ENCODE measurements at regions not wholly inside any gene's neighbourhood (a gene's known extent, or its start where the extent isn't known, plus 50 kb on each side); places are given as distances from the start of the nearest gene placed in this dataset.
"Not testable (repeated sequence)": the region's sequence is repeated elsewhere in the genome, so short reads cannot be mapped to it uniquely, and the experiment has no call there.

GRCh38 chr4:188287169-188287894 is 148.1 kb downstream of the TRIML1 start:
- no peak for DNase-seq (ENCODE audit: low read depth in 2 of 2)

- DNase-seq (ENCODE audit: low read depth in 2 of 2): no peak
Measured at GRCh38 chr4:188289531-188290125, 150.4 kb downstream of the TRIML1 start.

GRCh38 chr4:188295899-188296298 is 156.7 kb downstream of the TRIML1 start:
- DNase-seq (ENCODE audit: low read depth in 2 of 2): no peak

- DNase-seq (ENCODE audit: low read depth in 2 of 2): no peak
Measured at GRCh38 chr4:188296331-188296730, 157.1 kb downstream of the TRIML1 start.

- DNase-seq (ENCODE audit: low read depth in 2 of 2): no peak
Measured at GRCh38 chr4:188297873-188298272, 158.6 kb downstream of the TRIML1 start.

GRCh38 chr4:188299161-188299560 is 159.9 kb downstream of the TRIML1 start:
- no peak for DNase-seq (ENCODE audit: low read depth in 2 of 2)

GRCh38 chr4:188300385-188300784 is 161.1 kb downstream of the TRIML1 start:
- DNase-seq (ENCODE audit: low read depth in 2 of 2): no peak

- DNase-seq (ENCODE audit: low read depth in 2 of 2): no peak
Measured at GRCh38 chr4:188305690-188306089, 166.4 kb downstream of the TRIML1 start.

GRCh38 chr4:188307591-188307990 is 168.3 kb downstream of the TRIML1 start:
- DNase-seq (ENCODE audit: low read depth in 2 of 2): no peak

GRCh38 chr4:188308142-188308541 is 168.9 kb downstream of the TRIML1 start:
- no peak for DNase-seq (ENCODE audit: low read depth in 2 of 2)

GRCh38 chr4:188316391-188316790 is 177.2 kb downstream of the TRIML1 start:
- no peak for DNase-seq (ENCODE audit: low read depth in 2 of 2)

- DNase-seq (ENCODE audit: low read depth in 2 of 2): no peak
Measured at GRCh38 chr4:188328966-188329365, 189.7 kb downstream of the TRIML1 start.

- no peak for DNase-seq (ENCODE audit: low read depth in 2 of 2)
Measured at GRCh38 chr4:188329521-188329920, 190.3 kb downstream of the TRIML1 start.

GRCh38 chr4:188332265-188332664 is 193.0 kb downstream of the TRIML1 start:
- DNase-seq (ENCODE audit: low read depth in 2 of 2): no peak

GRCh38 chr4:188336891-188337290 is 197.7 kb downstream of the TRIML1 start:
- no peak for DNase-seq (ENCODE audit: low read depth in 2 of 2)

- DNase-seq (ENCODE audit: low read depth in 2 of 2): no peak
Measured at GRCh38 chr4:188341428-188341827, 202.2 kb downstream of the TRIML1 start.

- DNase-seq (ENCODE audit: low read depth in 2 of 2): no peak
Measured at GRCh38 chr4:188346171-188346809, 207.0 kb downstream of the TRIML1 start.

- no peak for DNase-seq (ENCODE audit: low read depth in 2 of 2)
Measured at GRCh38 chr4:188347339-188347738, 208.1 kb downstream of the TRIML1 start.

- not testable (repeated sequence) for DNase-seq (ENCODE audit: low read depth in 2 of 2)
Measured at GRCh38 chr4:188349569-188349968, 210.3 kb downstream of the TRIML1 start.

GRCh38 chr4:188363196-188363595 is 224.0 kb downstream of the TRIML1 start:
- DNase-seq (ENCODE audit: low read depth in 2 of 2): no peak

GRCh38 chr4:188370777-188371176 is 231.5 kb downstream of the TRIML1 start:
- DNase-seq (ENCODE audit: low read depth in 2 of 2): no peak

GRCh38 chr4:188372058-188372457 is 232.8 kb downstream of the TRIML1 start:
- DNase-seq (ENCODE audit: low read depth in 2 of 2): no peak

GRCh38 chr4:188372829-188373228 is 233.6 kb downstream of the TRIML1 start:
- DNase-seq (ENCODE audit: low read depth in 2 of 2): no peak

Data from stimulated activated CD4-positive, alpha-beta T cell treated with anti-CD3 and anti-CD28 coated beads, Interleukin-15, amount 100 ng/mL, for 48 hours (primary cell).